HG03066 (cell line): ENCODE measurements at regions not wholly inside any gene's neighbourhood (a gene's known extent, or its start where the extent isn't known, plus 50 kb on each side); places are given as distances from the start of the nearest gene placed in this dataset.
"Not testable (repeated sequence)": the region's sequence is repeated elsewhere in the genome, so short reads cannot be mapped to it uniquely, and the experiment has no call there.

Experiments used
- ATAC-seq: cut with Tn5 transposase; IDR thresholded peaks from one replicate; pipeline ENCODE4 v1.9.1; 2021; ENCODE audit warnings: low read depth; ENCODE audit not compliant: unreplicated experiment

DNA sequence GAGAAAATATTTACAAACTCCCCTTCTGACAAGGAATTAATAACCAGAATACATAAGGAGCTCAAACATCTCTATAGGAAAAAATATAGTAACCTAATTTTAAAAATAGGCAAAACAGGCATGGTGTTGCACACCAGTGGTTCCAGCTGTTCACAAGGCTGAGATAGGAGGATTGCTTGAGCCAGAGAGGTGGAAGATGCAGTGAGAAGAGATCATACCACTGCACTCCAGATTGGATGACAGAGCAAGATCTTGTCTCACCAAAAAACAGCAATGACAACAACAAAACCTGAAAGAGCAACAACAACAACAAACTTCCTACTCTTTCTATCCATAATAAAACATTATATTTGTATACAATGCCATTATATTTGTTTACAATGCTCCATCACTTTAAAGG lies 304.4 kb upstream of the CNTNAP2 start:
- no peak for ATAC-seq

DNA sequence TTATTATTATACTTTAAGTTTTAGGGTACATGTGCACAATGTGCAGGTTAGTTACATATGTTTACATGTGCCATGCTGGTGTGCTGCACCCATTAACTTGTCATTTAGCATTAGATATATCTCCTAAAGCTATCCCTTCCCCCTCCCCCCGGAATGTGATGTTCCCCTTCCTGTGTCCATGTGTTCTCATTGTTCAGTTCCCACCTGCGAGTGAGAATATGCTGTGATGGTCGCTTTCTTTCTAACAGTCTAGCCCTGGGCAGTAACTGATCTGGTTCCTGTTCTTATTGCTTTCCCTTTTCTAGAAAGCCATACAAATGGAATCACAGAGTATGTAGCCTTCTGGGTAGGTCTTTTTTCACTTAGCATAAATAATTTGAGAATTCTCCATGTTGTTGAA lies 311.1 kb upstream of the CNTNAP2 start:
- not testable (repeated sequence) for ATAC-seq

DNA sequence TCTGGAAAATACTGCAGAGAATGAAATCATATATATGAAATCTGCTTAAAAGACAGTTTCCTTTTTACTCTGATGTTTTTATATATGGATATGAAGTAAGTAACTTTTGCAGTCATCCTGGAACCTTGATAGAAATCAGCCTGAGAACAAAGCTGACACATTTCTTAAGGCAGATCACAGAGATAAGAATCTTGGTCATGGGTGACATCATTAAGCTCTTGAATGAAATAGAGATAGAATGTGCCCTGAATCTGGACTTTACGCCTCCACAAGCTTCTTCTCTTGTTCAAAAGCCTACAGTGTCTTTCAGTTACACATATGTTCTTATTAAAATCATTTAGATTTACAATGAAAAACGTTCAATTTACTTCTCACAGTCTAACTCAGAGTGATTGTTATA lies 319.1 kb upstream of the CNTNAP2 start:
- ATAC-seq, result no peak

GRCh38 chr7:145795132-145795531 lies 321.5 kb upstream of the CNTNAP2 start:
- ATAC-seq, result no peak

GRCh38 chr7:145784809-145785780 lies 331.5 kb upstream of the CNTNAP2 start:
- no peak for ATAC-seq

DNA sequence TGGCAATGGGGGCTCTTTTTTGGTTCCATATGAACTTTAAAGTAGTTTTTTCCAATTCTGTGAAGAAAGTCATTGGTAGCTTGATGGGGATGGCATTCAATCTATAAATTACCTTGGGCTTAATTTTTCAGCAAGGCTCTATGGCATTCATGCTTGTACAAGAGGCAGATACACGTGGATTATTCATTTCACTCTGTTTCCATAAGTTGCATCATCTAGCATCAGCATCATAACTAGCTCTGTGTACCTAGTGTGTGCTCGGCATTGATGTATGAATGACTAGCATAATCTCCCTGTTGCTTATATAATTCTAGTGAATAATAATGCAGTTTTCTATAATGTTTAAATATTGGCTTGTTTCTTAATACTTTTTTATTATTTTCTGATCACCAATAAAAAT lies 335.2 kb upstream of the CNTNAP2 start:
- not testable (repeated sequence) for ATAC-seq

DNA sequence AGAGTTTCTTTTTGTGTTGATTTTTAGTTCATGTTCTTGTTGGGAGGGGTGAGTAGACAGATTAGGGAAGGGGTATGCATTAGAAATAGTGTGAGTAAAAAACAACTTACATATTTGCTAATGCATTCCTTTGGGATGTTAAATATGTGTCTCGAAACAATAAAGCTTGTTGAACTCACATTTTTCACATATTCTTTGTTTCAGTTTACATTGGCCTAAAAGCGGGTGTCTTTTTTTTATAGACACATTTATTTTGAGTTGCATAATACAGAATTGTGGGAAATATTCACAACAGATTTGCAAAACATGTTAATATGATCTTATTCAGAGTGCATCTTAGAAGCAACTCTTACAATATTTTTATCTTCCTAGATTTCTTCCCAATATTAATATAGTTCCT lies 337.5 kb upstream of the CNTNAP2 start:
- ATAC-seq, result no peak

- no peak for ATAC-seq
Observed at GRCh38 chr7:145774777-145775176, 341.8 kb upstream of the CNTNAP2 start.

DNA sequence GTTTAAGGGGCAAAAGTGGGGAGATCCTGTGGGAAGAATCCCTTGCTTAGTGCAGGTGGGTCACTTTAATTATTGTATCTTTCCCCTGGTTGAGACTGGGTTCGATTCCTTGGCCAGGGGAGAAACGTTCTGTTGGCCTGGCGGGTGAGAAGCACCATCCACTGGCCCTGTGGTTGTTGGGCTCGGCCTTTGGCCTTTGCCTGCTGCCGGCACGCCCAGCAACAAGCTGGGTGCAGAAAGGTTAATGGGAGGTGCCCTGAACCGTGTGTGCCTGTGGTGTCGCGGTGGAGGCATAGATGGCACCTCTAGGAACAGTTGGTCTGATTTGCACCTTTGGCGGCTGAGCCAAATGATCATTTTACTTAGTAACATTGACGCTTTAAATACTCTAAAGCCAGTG lies 363.6 kb upstream of the CNTNAP2 start:
- no peak for ATAC-seq

GRCh38 chr7:145737617-145738016 lies 379.0 kb upstream of the CNTNAP2 start:
- no peak for ATAC-seq

- ATAC-seq, result no peak
Observed at GRCh38 chr7:145735061-145735460, 381.5 kb upstream of the CNTNAP2 start.

DNA sequence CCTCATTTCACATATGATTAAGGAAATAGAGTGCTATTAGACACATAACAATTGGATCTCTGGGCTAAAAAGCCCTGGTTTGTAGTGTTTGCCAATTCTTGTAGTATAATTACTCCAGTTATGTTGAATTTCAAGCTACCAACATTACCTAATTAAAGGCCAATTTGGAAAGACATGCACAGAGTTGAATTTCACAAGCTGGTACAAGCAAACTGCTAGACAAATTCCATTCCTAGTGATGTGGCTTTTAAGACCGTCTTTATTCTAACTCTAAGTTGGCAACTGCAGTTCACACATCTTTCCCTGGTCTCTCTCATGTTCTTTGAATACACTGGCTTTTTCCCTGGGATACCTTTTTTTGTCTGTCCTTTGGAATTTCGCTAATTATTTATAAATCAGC lies 384.1 kb upstream of the CNTNAP2 start:
- no peak for ATAC-seq

DNA sequence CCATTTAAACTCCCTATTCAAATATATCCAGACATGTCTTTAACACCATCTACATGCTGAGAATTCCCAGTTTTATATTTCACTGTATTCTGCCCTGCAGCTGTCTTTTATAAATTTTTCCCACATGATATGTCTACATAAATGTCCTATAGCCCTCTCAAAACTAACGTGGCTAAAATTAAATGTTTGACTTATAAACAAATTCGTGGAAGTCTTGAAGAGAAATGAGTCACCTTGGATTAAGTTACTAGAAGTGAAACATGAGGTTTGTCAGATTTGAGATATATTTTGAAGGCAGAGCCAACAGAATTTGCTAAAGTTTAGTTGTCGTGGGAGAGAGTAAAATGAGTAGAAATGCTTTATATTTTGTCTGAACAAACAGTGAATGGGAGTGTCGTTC lies 386.9 kb upstream of the CNTNAP2 start:
- no peak for ATAC-seq

GRCh38 chr7:145718129-145718528 lies 398.5 kb upstream of the CNTNAP2 start:
- no peak for ATAC-seq

DNA sequence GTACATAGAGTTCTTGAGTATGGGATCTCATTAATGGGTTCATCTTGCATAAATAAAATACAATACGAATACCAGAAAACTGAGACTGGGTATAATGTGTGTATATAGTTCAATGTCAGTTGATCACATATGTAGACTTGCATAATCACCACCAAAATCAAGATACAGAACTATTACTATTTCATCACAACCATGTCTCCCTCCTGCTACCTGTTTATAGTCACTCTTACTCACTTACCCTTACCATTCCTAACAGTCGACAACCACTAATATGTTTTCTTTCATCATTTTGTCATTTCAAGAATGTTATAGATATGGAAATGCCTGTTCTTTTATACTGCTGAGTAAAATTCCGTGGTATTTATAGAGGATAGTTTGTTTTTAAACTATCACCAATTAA lies 416.1 kb upstream of the CNTNAP2 start:
- no peak for ATAC-seq

DNA sequence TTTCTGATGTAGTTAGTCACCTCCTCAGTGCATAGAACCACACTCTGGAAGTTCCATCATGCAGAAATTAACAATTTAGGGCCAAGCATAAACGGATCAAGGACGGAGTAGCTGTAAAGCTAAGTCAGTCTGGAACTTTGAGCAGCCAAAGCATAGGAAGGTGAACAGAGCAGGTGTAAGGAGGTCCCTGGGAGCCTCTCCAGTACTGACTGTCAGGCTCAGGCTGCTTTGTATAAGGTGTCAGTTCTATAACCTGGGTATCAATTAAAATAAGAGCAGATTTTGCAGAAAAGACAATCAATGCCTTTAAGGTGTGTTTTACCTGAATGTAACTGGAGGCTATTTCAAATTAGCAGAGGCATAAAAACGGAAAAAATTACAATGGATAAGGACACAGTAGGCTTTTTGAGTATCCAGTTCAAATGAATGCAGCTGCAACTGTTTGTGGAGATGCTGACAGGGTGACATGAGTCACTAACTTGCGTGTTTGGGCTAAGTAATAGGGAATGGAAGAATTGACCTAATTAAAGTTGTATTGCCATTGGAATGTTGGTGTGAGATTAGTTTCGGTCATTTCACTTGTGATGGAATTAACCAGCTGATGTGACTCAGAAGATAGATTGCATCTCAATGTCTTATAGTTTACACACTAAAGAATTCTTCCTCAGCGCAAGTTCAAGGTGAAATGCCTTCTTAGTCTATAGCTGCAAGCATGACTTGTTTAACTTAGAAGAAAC lies 417.9 kb upstream of the CNTNAP2 start:
- no peak for ATAC-seq

DNA sequence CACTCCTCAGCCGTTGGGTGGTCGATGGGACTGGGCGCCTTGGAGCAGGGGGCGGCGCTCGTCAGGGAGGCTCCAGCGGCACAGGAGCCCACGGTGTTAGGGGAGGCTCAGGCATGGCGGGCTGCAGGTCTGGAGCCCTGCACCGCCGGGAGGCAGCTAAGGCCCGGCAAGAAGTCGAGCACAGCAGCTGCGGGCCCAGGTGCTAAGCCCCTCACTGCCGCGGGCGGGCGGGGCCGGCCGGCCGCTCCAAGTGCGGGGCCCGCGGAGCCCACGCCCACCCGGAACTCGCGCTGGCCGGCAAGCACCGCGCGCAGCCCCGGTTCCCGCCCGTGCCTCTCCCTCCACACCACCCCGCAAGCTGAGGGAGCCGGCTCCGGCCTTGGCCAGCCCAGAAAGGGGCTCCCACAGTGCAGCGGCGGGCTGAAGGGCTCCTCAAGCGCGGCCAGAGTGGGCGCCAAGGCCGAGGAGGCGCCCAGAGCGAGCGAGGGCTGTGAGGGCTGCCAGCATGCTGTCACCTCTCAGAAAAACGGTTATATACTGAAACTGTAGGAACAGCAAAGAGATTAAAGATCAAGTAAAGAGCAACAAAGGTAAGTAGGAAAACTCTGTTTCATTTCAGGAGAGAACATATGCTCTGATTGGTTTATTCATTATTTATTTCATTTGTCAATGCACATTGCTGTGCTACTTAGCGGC lies 419.0 kb upstream of the CNTNAP2 start:
- ATAC-seq, result not testable (repeated sequence)

DNA sequence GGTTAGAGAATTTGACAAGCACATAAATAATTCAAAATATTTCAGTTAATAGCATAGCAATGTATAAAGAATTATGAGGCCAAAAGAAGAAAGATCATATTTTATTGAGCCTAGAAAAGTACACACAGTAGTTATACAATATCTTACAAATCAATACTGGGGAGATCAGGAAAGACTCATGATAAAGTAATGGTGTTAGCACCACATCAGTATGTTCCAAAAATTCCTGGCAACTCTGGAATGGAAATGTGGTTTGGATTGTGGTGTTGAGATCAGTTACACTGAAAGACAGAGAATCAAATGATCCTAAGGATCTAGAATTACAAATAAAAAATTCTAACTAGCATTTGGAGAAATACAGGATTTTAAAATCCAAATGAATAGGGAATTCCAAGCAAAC lies 420.5 kb upstream of the CNTNAP2 start:
- ATAC-seq, result no peak

DNA sequence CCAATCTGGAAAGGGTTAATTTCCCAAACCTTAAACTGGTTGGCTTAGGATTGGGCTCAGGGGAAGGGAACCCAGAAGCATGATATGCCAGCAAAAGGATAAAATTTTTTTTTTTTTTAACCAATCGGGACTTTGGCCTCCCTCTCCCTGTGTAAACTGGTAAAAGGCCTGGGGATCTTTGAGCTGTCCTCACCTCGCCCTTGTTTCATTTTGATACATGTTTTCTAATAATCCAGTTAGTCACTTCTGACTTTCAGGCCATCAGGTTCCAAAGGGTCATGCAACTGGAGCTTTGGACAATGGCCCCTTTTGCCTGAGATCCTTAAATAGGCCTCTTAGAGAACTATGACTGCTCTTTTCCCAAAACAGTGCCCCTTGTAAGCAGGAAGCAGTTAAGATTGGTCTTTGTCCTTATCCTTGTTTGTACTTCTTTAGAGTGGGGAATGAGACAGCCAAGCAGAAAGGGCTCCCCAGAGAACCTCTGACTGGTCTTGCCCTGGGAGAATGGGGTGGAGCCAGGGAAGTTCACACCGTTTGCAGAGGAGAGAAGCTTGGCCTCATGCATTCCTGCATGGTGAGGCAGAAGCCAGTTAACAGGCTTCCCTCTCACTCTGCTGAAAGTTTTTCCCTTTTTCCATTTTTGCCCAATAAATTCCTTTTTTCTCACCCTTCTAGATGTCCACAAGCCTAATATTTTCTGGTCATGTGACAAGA lies 424.2 kb upstream of the CNTNAP2 start:
- no peak for ATAC-seq

DNA sequence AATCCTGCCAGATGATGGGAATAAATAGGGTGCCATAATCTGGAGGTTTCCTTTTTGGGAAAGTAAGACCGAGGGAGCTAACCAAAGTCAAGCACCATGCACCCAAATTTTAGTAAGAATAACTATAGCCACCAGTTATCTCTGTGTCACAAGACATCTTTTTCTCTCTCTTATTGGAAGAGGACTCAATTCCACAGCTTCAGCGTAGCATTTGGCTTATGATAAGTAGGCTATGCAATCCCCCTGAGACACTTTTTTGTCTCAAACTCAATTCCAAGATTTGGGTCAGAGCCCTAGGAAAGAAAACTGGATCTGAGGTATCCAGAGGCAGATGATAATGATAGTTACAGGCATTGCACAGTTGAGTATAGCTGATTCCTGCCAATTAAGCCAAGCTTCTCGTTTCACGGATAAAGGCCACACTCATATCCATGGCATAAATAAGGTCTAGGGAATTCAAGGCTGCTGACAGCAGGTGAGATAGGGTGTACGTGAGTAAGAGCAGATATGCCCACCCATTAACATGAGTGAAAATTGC lies 425.2 kb upstream of the CNTNAP2 start:
- ATAC-seq, result no peak
